K562 (cell line): ENCODE measurements at regions not wholly inside any gene's neighbourhood (a gene's known extent, or its start where the extent isn't known, plus 50 kb on each side); places are given as distances from the start of the nearest gene placed in this dataset.

Experiments
- ATAC-seq: fragments of 200-7000 bp; cut with Tn5 transposase; 3 replicates; pipeline ENCODE4 v1.9.1; 2020; ENCODE audit warnings: moderate library complexity
- BruUV-seq: library from RNA; stranded (reverse); fragments of 400-500 nt; replicated peaks from 2 replicates; lab custom pipeline; 2021; lab: Mats Ljungman, UMichigan
- CTCF ChIA-PET: fragments of 300-600 bp; formaldehyde crosslinking; extraction: SDS; loops from one replicate; lab custom pipeline; 2021; ENCODE audit warnings: low intra/inter-chr PET ratio; lab: Yijun Ruan, JAX
- POLR2A ChIA-PET: fragments of 300-600, 350-650 bp; sonication (Branson Sonifier 250); formaldehyde crosslinking; extraction: SDS; loops from one replicate; lab custom pipeline; 2021; ENCODE audit warnings: antibody characterized with exemption, inconsistent platforms; lab: Yijun Ruan, JAX
- DNase-seq, 4 experiments: peaks; one replicate each; pipeline versions ENCODE4 v3.0.0 to v3.0.0-alpha.2; 2011 to 2018; ENCODE audit warnings: low spot score in 3 of 4, mixed read lengths in 3 of 4; ENCODE audit errors: extremely low read depth in 1 of 4
- FAIRE-seq: peaks from 2 replicates; lab custom pipeline; 2011; peaks lifted over from hg19 to GRCh38; lab: Jason Lieb, UNC
- H2AFZ ChIP-seq: 2 replicates; pipeline ENCODE4 v1.6.0; 2011; ENCODE audit warnings: low read depth, low read length, control low read depth, inconsistent platforms
- H3K27ac ChIP-seq: fragments of 200-600 bp; 3 replicates; pipeline ENCODE4 v1.8.0; 2011; ENCODE audit warnings: low read depth, mild to moderate bottlenecking, control low read depth, inconsistent platforms, low read length, moderate library complexity, mixed read lengths; ENCODE audit errors: extremely low read depth
- H3K27me3 ChIP-seq, 2 experiments: fragments of 300-600 bp in 1 of 2; 2 replicates in 1 of 2; 3 replicates in 1 of 2; pipeline versions ENCODE4 v1.6.0 to v1.8.0; 2011; ENCODE audit warnings: inconsistent platforms in 2 of 2, low read length in 2 of 2, mild to moderate bottlenecking in 1 of 2, mixed read lengths in 1 of 2, moderate library complexity in 1 of 2; ENCODE audit not compliant: control insufficient read depth in 2 of 2, insufficient read depth in 2 of 2
- H3K36me3 ChIP-seq: fragments of 300-600 bp; 3 replicates; pipeline ENCODE4 v1.8.0; 2011; ENCODE audit warnings: mild to moderate bottlenecking, low read length, inconsistent platforms; ENCODE audit not compliant: control insufficient read depth, insufficient read depth
- H3K4me1 ChIP-seq, 2 experiments: fragments of 200-600 bp in 1 of 2; replicated peaks in 1 of 2; 2 replicates in 1 of 2; 3 replicates in 1 of 2; pipeline versions ENCODE4 v1.5.1 to v1.8.0; 2011; ENCODE audit warnings: inconsistent platforms in 2 of 2, low read length in 2 of 2, mild to moderate bottlenecking in 1 of 2, mixed read lengths in 1 of 2, moderate library complexity in 1 of 2; ENCODE audit not compliant: control insufficient read depth in 2 of 2, insufficient read depth in 2 of 2
- H3K4me2 ChIP-seq: 2 replicates; pipeline ENCODE4 v1.6.1; 2011; ENCODE audit warnings: low read length, control low read depth, inconsistent platforms, mixed read lengths; ENCODE audit not compliant: insufficient read depth
- H3K4me3 ChIP-seq: fragments of 200-600 bp; sonication (generic), shearing (Covaris generic); 2 replicates; pipeline ENCODE4 v1.5.1; 2016; ENCODE audit warnings: control low read depth, inconsistent platforms
- H3K79me2 ChIP-seq: fragments of 200-600 bp; 3 replicates; pipeline ENCODE4 v1.8.0; 2011; ENCODE audit warnings: low read length, inconsistent platforms; ENCODE audit not compliant: control insufficient read depth, insufficient read depth
- H3K9ac ChIP-seq, 2 experiments: 2 replicates each; pipeline versions ENCODE4 v1.6.0 to v1.6.1; 2011; ENCODE audit warnings: low read depth in 2 of 2, low read length in 2 of 2, control low read depth in 1 of 2, inconsistent platforms in 1 of 2, mild to moderate bottlenecking in 1 of 2, mixed read lengths in 1 of 2; ENCODE audit not compliant: insufficient read depth in 1 of 2
- H3K9me1 ChIP-seq: one replicate; pipeline ENCODE4 v1.6.0; 2011; ENCODE audit warnings: inconsistent platforms, mild to moderate bottlenecking, low read length, moderate library complexity; ENCODE audit not compliant: control insufficient read depth, insufficient read depth
- H3K9me3 ChIP-seq: replicated peaks from 2 replicates; pipeline ENCODE4 v1.5.1; 2011; ENCODE audit warnings: low read depth, low read length, inconsistent platforms; ENCODE audit not compliant: control insufficient read depth, insufficient read depth
- H4K20me1 ChIP-seq: replicated peaks from 2 replicates; pipeline ENCODE4 v1.6.1; 2011; ENCODE audit warnings: low read length, inconsistent platforms, mixed read lengths; ENCODE audit not compliant: control insufficient read depth, insufficient read depth
- FIP1L1 ChIP-seq: fragments of 200-400 bp; formaldehyde crosslinking; IDR thresholded peaks from 2 replicates; pipeline ENCODE4 v1.6.1; 2018; ENCODE audit warnings: mild to moderate bottlenecking, low read depth, low read length; ENCODE audit not compliant: poor library complexity, severe bottlenecking
- MEF2D ChIP-seq: conservative IDR thresholded peaks from 2 replicates; pipeline ENCODE4 v1.6.1; 2016; ENCODE audit warnings: low read depth, missing genetic modification characterization, missing compliant biosample characterization
- PCBP2 ChIP-seq: fragments of 200-400 bp; formaldehyde crosslinking; IDR thresholded peaks from 2 replicates; pipeline ENCODE4 v1.6.1; 2018; ENCODE audit warnings: low read length, low read depth, mild to moderate bottlenecking, moderate library complexity; ENCODE audit not compliant: poor library complexity, severe bottlenecking
- SETDB1 ChIP-seq: IDR thresholded peaks from one replicate; pipeline ENCODE4 v1.6.1; 2012; ENCODE audit warnings: low read length, control low read depth, inconsistent platforms
- ZC3H11A ChIP-seq: IDR thresholded peaks from 2 replicates; pipeline ENCODE4 v1.6.1; 2012; ENCODE audit warnings: low read depth, low read length, improper control_type of control experiment
- WGBS: fragments of 100-300 bp; shearing (Covaris generic); methylation state at CpG from one replicate; pipeline ENCODE4 v1.1.6; 2016; ENCODE audit warnings: low coverage, mixed read lengths; ENCODE audit not compliant: insufficient coverage; ENCODE audit errors: missing lambda C conversion rate; 5-methylcytosine and 5-hydroxymethylcytosine counted together
- in situ Hi-C: fragments of 300-500 bp; cut with MboI; formaldehyde crosslinking; loops from 4 replicates; pipeline ENCODE4 v1.15.0; 2018; ENCODE audit warnings: inconsistent platforms, mixed read lengths
- intact Hi-C: fragments of 100-400 bp; cut with micrococcal nuclease; formaldehyde crosslinking; loops from 2 replicates; pipeline ENCODE4 v1.14.2; 2022
- TF ChIP-seq, protein P1 (sequence below): fragments of 250-450 bp; sonication (Bioruptor Pico); IDR thresholded peaks from 2 replicates; pipeline ENCODE4 v1.8.0; 2022; ENCODE audit warnings: inconsistent platforms
- TF ChIP-seq, protein P2 (sequence below): IDR thresholded peaks from 3 replicates; pipeline ENCODE4 v1.6.1; 2011; ENCODE audit warnings: borderline replicate concordance, mild to moderate bottlenecking; ENCODE audit not compliant: insufficient read length, insufficient read depth
- TF ChIP-seq, protein P3 (sequence below), 2 experiments: fragments of 450-650 bp; conservative IDR thresholded peaks; 2 replicates each; pipeline ENCODE4 v1.6.1; 2017; ENCODE audit warnings: mild to moderate bottlenecking in 2 of 2, moderate library complexity in 2 of 2

DNA sequence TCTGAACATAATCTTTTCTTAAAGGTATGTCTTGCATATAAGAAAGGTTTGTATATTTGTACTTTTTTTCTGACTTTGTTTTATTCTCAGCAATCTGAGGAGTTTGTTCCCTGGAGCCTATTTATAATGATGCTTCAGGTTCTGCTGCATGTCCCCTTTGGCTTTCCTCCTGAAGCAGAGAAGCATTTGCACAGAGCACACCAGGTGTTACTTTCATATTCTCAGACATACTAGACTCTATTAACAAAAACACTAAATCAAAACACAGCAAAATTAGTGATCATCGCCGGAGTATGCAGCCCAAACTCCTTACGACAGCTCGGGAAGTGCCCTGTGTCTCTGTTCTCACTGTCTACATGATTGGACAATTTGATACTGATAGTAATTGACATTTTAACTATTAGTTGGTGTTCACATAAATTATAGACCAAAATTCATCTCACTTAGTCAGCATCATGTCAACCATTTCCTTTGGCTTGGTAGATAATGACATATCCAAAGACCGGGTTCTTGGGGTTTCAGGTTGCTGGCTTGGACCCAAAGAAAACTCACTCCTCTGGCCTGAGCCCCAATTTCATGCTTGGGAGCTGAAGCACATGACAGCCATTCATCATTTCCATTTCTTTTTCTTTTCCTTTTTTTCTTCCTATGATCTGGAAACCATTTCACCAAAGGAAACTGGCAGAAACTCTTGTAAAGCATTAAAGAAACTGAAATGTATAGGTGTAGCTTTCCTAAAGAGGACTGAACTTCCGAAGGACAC, 400.1 kb upstream of the NRP1 start (continued):
- TF ChIP-seq, protein P1, sequence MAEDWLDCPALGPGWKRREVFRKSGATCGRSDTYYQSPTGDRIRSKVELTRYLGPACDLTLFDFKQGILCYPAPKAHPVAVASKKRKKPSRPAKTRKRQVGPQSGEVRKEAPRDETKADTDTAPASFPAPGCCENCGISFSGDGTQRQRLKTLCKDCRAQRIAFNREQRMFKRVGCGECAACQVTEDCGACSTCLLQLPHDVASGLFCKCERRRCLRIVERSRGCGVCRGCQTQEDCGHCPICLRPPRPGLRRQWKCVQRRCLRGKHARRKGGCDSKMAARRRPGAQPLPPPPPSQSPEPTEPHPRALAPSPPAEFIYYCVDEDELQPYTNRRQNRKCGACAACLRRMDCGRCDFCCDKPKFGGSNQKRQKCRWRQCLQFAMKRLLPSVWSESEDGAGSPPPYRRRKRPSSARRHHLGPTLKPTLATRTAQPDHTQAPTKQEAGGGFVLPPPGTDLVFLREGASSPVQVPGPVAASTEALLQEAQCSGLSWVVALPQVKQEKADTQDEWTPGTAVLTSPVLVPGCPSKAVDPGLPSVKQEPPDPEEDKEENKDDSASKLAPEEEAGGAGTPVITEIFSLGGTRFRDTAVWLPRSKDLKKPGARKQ (CRISPR knock-in tag), result no peak
- TF ChIP-seq MEF2D (tag) (no peak), FIP1L1 (no peak), ZC3H11A (no peak)
- TF ChIP-seq, protein P2, sequence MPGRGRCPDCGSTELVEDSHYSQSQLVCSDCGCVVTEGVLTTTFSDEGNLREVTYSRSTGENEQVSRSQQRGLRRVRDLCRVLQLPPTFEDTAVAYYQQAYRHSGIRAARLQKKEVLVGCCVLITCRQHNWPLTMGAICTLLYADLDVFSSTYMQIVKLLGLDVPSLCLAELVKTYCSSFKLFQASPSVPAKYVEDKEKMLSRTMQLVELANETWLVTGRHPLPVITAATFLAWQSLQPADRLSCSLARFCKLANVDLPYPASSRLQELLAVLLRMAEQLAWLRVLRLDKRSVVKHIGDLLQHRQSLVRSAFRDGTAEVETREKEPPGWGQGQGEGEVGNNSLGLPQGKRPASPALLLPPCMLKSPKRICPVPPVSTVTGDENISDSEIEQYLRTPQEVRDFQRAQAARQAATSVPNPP, result no peak
- TF ChIP-seq, all 486 proteins: peak for 0

DNA sequence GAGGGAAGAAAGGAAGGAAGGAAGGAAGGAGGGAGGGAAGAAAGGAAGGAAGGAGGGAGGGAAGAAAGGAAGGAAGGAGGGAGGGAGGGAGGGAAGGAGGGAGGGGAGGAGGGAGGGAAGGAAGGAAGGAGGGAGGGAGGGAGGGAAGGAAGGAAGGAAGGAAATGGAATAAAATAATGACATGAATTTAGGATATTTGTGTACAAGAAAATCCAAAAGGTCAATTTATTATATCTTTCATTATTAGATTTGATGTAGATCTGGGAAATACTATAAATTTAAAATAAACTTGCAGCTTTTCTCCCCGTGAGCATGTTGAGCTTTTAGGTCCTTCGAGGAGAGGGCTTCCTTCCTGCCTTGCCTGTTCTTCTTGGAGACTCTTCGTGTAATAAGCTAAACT, 398.6 kb upstream of the NRP1 start:
- ATAC-seq, result no peak
- WGBS, result 0% methylated on average over 3 of the region's 3 CpGs
- intact Hi-C loops, result no loop called here
- Histone ChIP-seq H3K9me1 (no peaks in the 10 kb centered on the region), H2AFZ (no peak overlapping the region), H3K9me3 (no peaks in the 10 kb centered on the region), H3K4me3 (no peak overlapping the region), H3K79me2 (no peaks in the 10 kb centered on the region), H3K4me2 (no peak overlapping the region), H3K27ac (no peak overlapping the region), H3K9ac (no peak overlapping the region), H3K4me1 (no peaks in the 10 kb centered on the region), H3K27me3 (no peaks in the 10 kb centered on the region; a peak in 1 of 5 replicates), H3K36me3 (no peaks in the 10 kb centered on the region), H4K20me1 (no peaks in the 10 kb centered on the region; the same call in 1 of the 2 replicates)
- POLR2A ChIA-PET, result interaction anchor here (0.6 kb wide), 1 partner anchor 30 kb away, joined by 4 read pairs; no protein-coding TSS in a partner anchor
- no TSS peak for BruUV-seq
- FAIRE-seq, result no peak
- peak; percentile 52 for TF ChIP-seq PCBP2
- no peak for TF ChIP-seq SETDB1
- TF ChIP-seq, protein P3, sequence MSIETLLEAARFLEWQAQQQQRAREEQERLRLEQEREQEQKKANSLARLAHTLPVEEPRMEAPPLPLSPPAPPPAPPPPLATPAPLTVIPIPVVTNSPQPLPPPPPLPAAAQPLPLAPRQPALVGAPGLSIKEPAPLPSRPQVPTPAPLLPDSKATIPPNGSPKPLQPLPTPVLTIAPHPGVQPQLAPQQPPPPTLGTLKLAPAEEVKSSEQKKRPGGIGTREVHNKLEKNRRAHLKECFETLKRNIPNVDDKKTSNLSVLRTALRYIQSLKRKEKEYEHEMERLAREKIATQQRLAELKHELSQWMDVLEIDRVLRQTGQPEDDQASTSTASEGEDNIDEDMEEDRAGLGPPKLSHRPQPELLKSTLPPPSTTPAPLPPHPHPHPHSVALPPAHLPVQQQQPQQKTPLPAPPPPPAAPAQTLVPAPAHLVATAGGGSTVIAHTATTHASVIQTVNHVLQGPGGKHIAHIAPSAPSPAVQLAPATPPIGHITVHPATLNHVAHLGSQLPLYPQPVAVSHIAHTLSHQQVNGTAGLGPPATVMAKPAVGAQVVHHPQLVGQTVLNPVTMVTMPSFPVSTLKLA (conservative IDR thresholded peaks at IDR 0.05), result no peak
- CTCF ChIA-PET, result no interaction called here
- DNase-seq, result no peak
- in situ Hi-C loops, result no loop called here
